ENCODE measurements at regions not wholly inside any gene's neighbourhood (a gene's known extent, or its start where the extent isn't known, plus 50 kb on each side); places are given as distances from the start of the nearest gene placed in this dataset.
A peak's percentile ranks its signal among the peaks of the same experiment; 100 is the strongest.

GRCh38 chr2:176540995-176541394 is 271.8 kb downstream of the MTX2 start:
- no peak for DNase-seq (ENCODE audit: low spot score)

GRCh38 chr2:176542476-176542875 is 273.2 kb downstream of the MTX2 start:
- no peak for DNase-seq (ENCODE audit: low spot score)

GRCh38 chr2:176544557-176544956 is 275.3 kb downstream of the MTX2 start:
- DNase-seq (ENCODE audit: low spot score) = no peak

- no peak for DNase-seq (ENCODE audit: low spot score)
Measured at GRCh38 chr2:176544991-176545956, 276.0 kb downstream of the MTX2 start.

- no peak for DNase-seq (ENCODE audit: low spot score)
Measured at GRCh38 chr2:176546550-176546949, 277.3 kb downstream of the MTX2 start.

- no peak for DNase-seq (ENCODE audit: low spot score)
Measured at GRCh38 chr2:176552501-176553135, 283.4 kb downstream of the MTX2 start.

GRCh38 chr2:176553685-176554100 is 284.5 kb downstream of the MTX2 start:
- peak; percentile 51 for DNase-seq (ENCODE audit: low spot score)

- peak; percentile 60 for DNase-seq (ENCODE audit: low spot score)
Measured at GRCh38 chr2:176554101-176555048, 285.1 kb downstream of the MTX2 start.

GRCh38 chr2:176555112-176555511 is 285.9 kb downstream of the MTX2 start:
- DNase-seq (ENCODE audit: low spot score) = no peak

- DNase-seq (ENCODE audit: low spot score) = no peak
Measured at GRCh38 chr2:176555781-176556180, 286.5 kb downstream of the MTX2 start.

- DNase-seq (ENCODE audit: low spot score) = no peak
Measured at GRCh38 chr2:176556373-176556772, 287.1 kb downstream of the MTX2 start.

GRCh38 chr2:176557821-176558220 is 288.6 kb downstream of the MTX2 start:
- DNase-seq (ENCODE audit: low spot score) = no peak

- DNase-seq (ENCODE audit: low spot score) = no peak
Measured at GRCh38 chr2:176558574-176559140, 289.4 kb downstream of the MTX2 start.

GRCh38 chr2:176560296-176560695 is 291.1 kb downstream of the MTX2 start:
- DNase-seq (ENCODE audit: low spot score) = no peak

- DNase-seq (ENCODE audit: low spot score) = no peak
Measured at GRCh38 chr2:176561706-176562105, 292.5 kb downstream of the MTX2 start.

- no peak for DNase-seq (ENCODE audit: low spot score)
Measured at GRCh38 chr2:176562359-176563078, 293.3 kb downstream of the MTX2 start.

- DNase-seq (ENCODE audit: low spot score) = no peak
Measured at GRCh38 chr2:176565641-176566323, 296.5 kb downstream of the MTX2 start.

- no peak for DNase-seq (ENCODE audit: low spot score)
Measured at GRCh38 chr2:176566496-176566895, 297.3 kb downstream of the MTX2 start.

GRCh38 chr2:176566961-176567360 is 297.7 kb downstream of the MTX2 start:
- no peak for DNase-seq (ENCODE audit: low spot score)

GRCh38 chr2:176567361-176567760 is 298.1 kb downstream of the MTX2 start:
- no peak for DNase-seq (ENCODE audit: low spot score)

GRCh38 chr2:176569574-176569973 is 300.3 kb downstream of the MTX2 start:
- no peak for DNase-seq (ENCODE audit: low spot score)

All from ecto neural progenitor cell (in vitro differentiated cells).